HG03439 (cell line): ENCODE measurements at regions not wholly inside any gene's neighbourhood (a gene's known extent, or its start where the extent isn't known, plus 50 kb on each side); places are given as distances from the start of the nearest gene placed in this dataset.

Experiments used
- ATAC-seq: cut with Tn5 transposase; IDR thresholded peaks from one replicate; pipeline ENCODE4 v1.9.1; 2021; ENCODE audit warnings: mild to moderate bottlenecking, moderate library complexity; ENCODE audit not compliant: unreplicated experiment

- no peak for ATAC-seq
Measured at GRCh38 chr14:71482671-71483070, 449.6 kb upstream of the RGS6 start.

GRCh38 chr14:71483154-71483553 lies 449.1 kb upstream of the RGS6 start:
- no peak for ATAC-seq

GRCh38 chr14:71485833-71486232 lies 446.4 kb upstream of the RGS6 start:
- no peak for ATAC-seq

- no peak for ATAC-seq
Measured at GRCh38 chr14:71486279-71486678, 445.9 kb upstream of the RGS6 start.

GRCh38 chr14:71487449-71487848 lies 444.8 kb upstream of the RGS6 start:
- ATAC-seq = no peak

GRCh38 chr14:71487941-71488340 lies 444.3 kb upstream of the RGS6 start:
- ATAC-seq = no peak

- no peak for ATAC-seq
Measured at GRCh38 chr14:71488703-71489191, 443.5 kb upstream of the RGS6 start.

GRCh38 chr14:71489742-71490141 lies 442.5 kb upstream of the RGS6 start:
- ATAC-seq = no peak

GRCh38 chr14:71491931-71492330 lies 440.3 kb upstream of the RGS6 start:
- no peak for ATAC-seq

GRCh38 chr14:71492346-71492745 lies 439.9 kb upstream of the RGS6 start:
- ATAC-seq = no peak

- ATAC-seq = peak; percentile 88
Measured at GRCh38 chr14:71497645-71498086, 434.6 kb upstream of the RGS6 start.

- ATAC-seq = peak; percentile 18
Measured at GRCh38 chr14:71498212-71498611, 434.0 kb upstream of the RGS6 start.

GRCh38 chr14:71499018-71499417 lies 433.2 kb upstream of the RGS6 start:
- ATAC-seq = no peak

GRCh38 chr14:71507681-71508080 lies 424.5 kb upstream of the RGS6 start:
- no peak for ATAC-seq

GRCh38 chr14:71508901-71509300 lies 423.3 kb upstream of the RGS6 start:
- ATAC-seq = no peak

- no peak for ATAC-seq
Measured at GRCh38 chr14:71511152-71511551, 421.1 kb upstream of the RGS6 start.

GRCh38 chr14:71514941-71515919 lies 417.0 kb upstream of the RGS6 start:
- ATAC-seq = no peak

GRCh38 chr14:71521238-71522135 lies 410.7 kb upstream of the RGS6 start:
- ATAC-seq = no peak

GRCh38 chr14:71523630-71524319 lies 408.5 kb upstream of the RGS6 start:
- peak; percentile 73 for ATAC-seq

- peak; percentile 49 for ATAC-seq
Measured at GRCh38 chr14:71524320-71524982, 407.8 kb upstream of the RGS6 start.
